Nephron (organoid): ENCODE measurements at regions not wholly inside any gene's neighbourhood (a gene's known extent, or its start where the extent isn't known, plus 50 kb on each side); places are given as distances from the start of the nearest gene placed in this dataset.
A peak's percentile ranks its signal among the peaks of the same experiment; 100 is the strongest.

ENCODE experiments used
- H3K27ac Mint-ChIP-seq, 3 experiments: 2 replicates each; pipeline ENCODE4 v1.8.0; 2020; ENCODE audit warnings: mixed read lengths in 3 of 3, mild to moderate bottlenecking in 2 of 3, moderate library complexity in 1 of 3
- H3K27me3 Mint-ChIP-seq: 2 replicates; pipeline ENCODE4 v1.8.0; 2021; ENCODE audit warnings: low read depth, mild to moderate bottlenecking, moderate library complexity, mixed read lengths
- H3K36me3 Mint-ChIP-seq: 2 replicates; pipeline ENCODE4 v1.8.0; 2020; ENCODE audit warnings: low read depth, mixed read lengths
- H3K4me1 Mint-ChIP-seq: 2 replicates; pipeline ENCODE4 v1.8.0; 2020; ENCODE audit warnings: mixed read lengths
- H3K4me3 Mint-ChIP-seq, 3 experiments: 2 replicates each; pipeline ENCODE4 v1.8.0; 2020; ENCODE audit warnings: mild to moderate bottlenecking in 3 of 3, mixed read lengths in 3 of 3, moderate library complexity in 2 of 3
- H3K9me3 Mint-ChIP-seq: 2 replicates; pipeline ENCODE4 v1.8.0; 2020; ENCODE audit warnings: mixed read lengths
- CTCF ChIP-seq, 3 experiments: fragments of 200-600 bp; sonication (generic); IDR thresholded peaks; one replicate each; pipeline ENCODE4 v1.5.0; 2021; ENCODE audit warnings: antibody characterized with exemption in 3 of 3; ENCODE audit not compliant: unreplicated experiment in 3 of 3

- H3K27me3 Mint-ChIP-seq: no peaks in the 10 kb centered on the region
- no peak for TF ChIP-seq CTCF (IDR thresholded peaks at IDR 0.05; ENCODE audit: unreplicated experiment in 3 of 3)
- H3K4me3 Mint-ChIP-seq: no peak overlapping the region
- no peaks in the 10 kb centered on the region for H3K36me3 Mint-ChIP-seq
- no peak overlapping the region for H3K27ac Mint-ChIP-seq
- H3K4me1 Mint-ChIP-seq: peaks cover 32% of the 10 kb centered on the region
- no peaks in the 10 kb centered on the region for H3K9me3 Mint-ChIP-seq
Observed at GRCh38 chr2:64861452-64862397, 127.5 kb upstream of the SLC1A4 start.

- no peak for TF ChIP-seq CTCF (IDR thresholded peaks at IDR 0.05; ENCODE audit: unreplicated experiment in 3 of 3)
- Mint-ChIP-seq H3K4me1 (peaks cover 25% of the 10 kb centered on the region), H3K36me3 (no peaks in the 10 kb centered on the region), H3K4me3 (no peak overlapping the region), H3K27ac (no peak overlapping the region), H3K9me3 (no peaks in the 10 kb centered on the region), H3K27me3 (peaks cover 3% of the 10 kb centered on the region)
Observed at GRCh38 chr2:64862623-64863022, 126.6 kb upstream of the SLC1A4 start.

- peaks cover 3% of the 10 kb centered on the region for H3K27me3 Mint-ChIP-seq
- H3K9me3 Mint-ChIP-seq: no peaks in the 10 kb centered on the region
- H3K27ac Mint-ChIP-seq: no peak overlapping the region
- no peak overlapping the region for H3K4me3 Mint-ChIP-seq
- peaks cover 19% of the 10 kb centered on the region for H3K4me1 Mint-ChIP-seq
- no peak for TF ChIP-seq CTCF (IDR thresholded peaks at IDR 0.05; ENCODE audit: unreplicated experiment in 3 of 3)
- H3K36me3 Mint-ChIP-seq: no peaks in the 10 kb centered on the region
Observed at GRCh38 chr2:64863097-64863820, 125.9 kb upstream of the SLC1A4 start.

- H3K9me3 Mint-ChIP-seq: no peaks in the 10 kb centered on the region
- peaks cover 18% of the 10 kb centered on the region for H3K4me1 Mint-ChIP-seq
- no peaks in the 10 kb centered on the region for H3K36me3 Mint-ChIP-seq
- peak; percentile 70 to 83 (median 72) for TF ChIP-seq CTCF (IDR thresholded peaks at IDR 0.05; ENCODE audit: unreplicated experiment in 3 of 3)
- peak overlapping the region in 2 of 3 experiments; percentile 85 for H3K4me3 Mint-ChIP-seq
- peak overlapping the region in 2 of 3 experiments; percentile 62 to 80 for H3K27ac Mint-ChIP-seq
- H3K27me3 Mint-ChIP-seq: peaks cover 8% of the 10 kb centered on the region
Observed at GRCh38 chr2:64865073-64865830, 123.9 kb upstream of the SLC1A4 start.

GRCh38 chr2:64865831-64866345, 123.3 kb upstream of the SLC1A4 start:
- peaks cover 8% of the 10 kb centered on the region for H3K27me3 Mint-ChIP-seq
- H3K4me1 Mint-ChIP-seq: peaks cover 18% of the 10 kb centered on the region
- H3K4me3 Mint-ChIP-seq: peak overlapping the region; percentile 69 to 83 (median 80)
- peak in 1 of 3 experiments; percentile 7 for TF ChIP-seq CTCF (IDR thresholded peaks at IDR 0.05; ENCODE audit: unreplicated experiment in 3 of 3)
- peak overlapping the region in 2 of 3 experiments; percentile 62 to 70 for H3K27ac Mint-ChIP-seq
- no peaks in the 10 kb centered on the region for H3K9me3 Mint-ChIP-seq
- no peaks in the 10 kb centered on the region for H3K36me3 Mint-ChIP-seq
